DOHH2 (cell line): ENCODE measurements at regions not wholly inside any gene's neighbourhood (a gene's known extent, or its start where the extent isn't known, plus 50 kb on each side); places are given as distances from the start of the nearest gene placed in this dataset.

Source experiments
- H3F3A ChIP-seq: fragments of 200-600 bp; sonication (generic), shearing (Covaris generic); 2 replicates; pipeline ENCODE4 v1.6.0; 2016; ENCODE audit warnings: antibody characterized with exemption, mild to moderate bottlenecking; ENCODE audit not compliant: control insufficient read depth, insufficient read depth
- H3K27ac ChIP-seq: fragments of 200-600 bp; sonication (generic); 2 replicates; pipeline ENCODE4 v1.5.1; 2014; ENCODE audit warnings: low read depth, mild to moderate bottlenecking, low read length, moderate library complexity
- H3K27me3 ChIP-seq: fragments of 200-600 bp; sonication (generic); 2 replicates; pipeline ENCODE4 v1.6.1; 2014; ENCODE audit warnings: mild to moderate bottlenecking, low read length, mixed read lengths; ENCODE audit not compliant: control insufficient read depth
- H3K36me3 ChIP-seq: fragments of 200-600 bp; sonication (generic); 2 replicates; pipeline ENCODE4 v1.6.1; 2014; ENCODE audit warnings: mild to moderate bottlenecking, low read length, moderate library complexity, mixed read lengths; ENCODE audit not compliant: control insufficient read depth
- H3K4me1 ChIP-seq: fragments of 200-600 bp; sonication (generic); 2 replicates; pipeline ENCODE4 v1.6.1; 2014; ENCODE audit warnings: mild to moderate bottlenecking, low read length, mixed read lengths; ENCODE audit not compliant: control insufficient read depth
- H3K4me2 ChIP-seq: fragments of 200-600 bp; sonication (generic); 2 replicates; pipeline ENCODE4 v1.6.0; 2014; ENCODE audit warnings: mild to moderate bottlenecking, low read length, moderate library complexity
- H3K4me3 ChIP-seq: fragments of 200-600 bp; sonication (generic); 2 replicates; pipeline ENCODE4 v1.5.1; 2014; ENCODE audit warnings: mild to moderate bottlenecking, low read length, mixed read lengths
- H3K79me2 ChIP-seq: fragments of 200-600 bp; sonication (generic); 2 replicates; pipeline ENCODE4 v1.6.1; 2014; ENCODE audit warnings: mild to moderate bottlenecking, low read length, mixed read lengths; ENCODE audit not compliant: control insufficient read depth
- H3K9me2 ChIP-seq: fragments of 200-600 bp; sonication (generic); replicated peaks from 2 replicates; pipeline ENCODE4 v1.6.1; 2014; ENCODE audit warnings: mild to moderate bottlenecking, low read length, mixed read lengths; ENCODE audit not compliant: control insufficient read depth
- H3K9me3 ChIP-seq: fragments of 200-600 bp; sonication (generic); 2 replicates; pipeline ENCODE4 v1.6.1; 2014; ENCODE audit warnings: antibody characterized with exemption, low read length, mixed read lengths; ENCODE audit not compliant: control insufficient read depth, insufficient read depth
- H4K20me1 ChIP-seq: fragments of 200-600 bp; sonication (generic); 2 replicates; pipeline ENCODE4 v1.6.0; 2014; ENCODE audit warnings: low read depth, mild to moderate bottlenecking, antibody characterized with exemption, low read length, moderate library complexity; ENCODE audit not compliant: control insufficient read depth, insufficient read depth
- EZH2phosphoT487 ChIP-seq: fragments of 200-600 bp; sonication (generic); IDR thresholded peaks from 2 replicates; pipeline ENCODE4 v1.6.1; 2017; ENCODE audit warnings: borderline replicate concordance, mild to moderate bottlenecking, antibody characterized with exemption, low read length, moderate library complexity, mixed read lengths
- TF ChIP-seq, protein P1 (sequence below): fragments of 200-600 bp; sonication (generic); IDR thresholded peaks from one replicate; pipeline ENCODE4 v1.5.1; 2014; ENCODE audit warnings: antibody characterized with exemption, mild to moderate bottlenecking, low read depth, low read length; ENCODE audit not compliant: poor library complexity, severe bottlenecking

DNA sequence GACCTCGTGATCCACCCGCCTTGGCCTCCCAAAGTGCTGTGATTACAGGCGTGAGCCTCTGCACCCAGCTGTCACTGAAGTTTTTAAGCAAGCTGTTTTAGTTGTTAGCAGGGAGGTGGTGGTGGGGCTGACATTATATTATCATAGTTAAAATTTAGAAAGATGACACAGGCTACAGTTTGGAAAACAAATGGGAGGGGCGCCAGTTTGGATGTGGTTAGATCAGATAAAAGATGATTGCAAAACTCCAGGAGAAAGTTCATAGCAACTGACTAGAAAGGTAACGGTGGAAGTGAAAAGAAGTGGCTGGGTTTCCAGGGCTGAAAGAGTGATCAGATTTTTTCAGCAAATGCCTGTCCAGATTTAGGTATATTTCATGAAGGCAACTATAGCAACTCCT is 311.9 kb upstream of the CITED2 start:
- Histone ChIP-seq H3K4me1 (no peaks in the 10 kb centered on the region), H3K36me3 (no peaks in the 10 kb centered on the region), H3F3A (no peaks in the 10 kb centered on the region), H3K9me3 (no peaks in the 10 kb centered on the region), H3K27me3 (no peaks in the 10 kb centered on the region), H3K9me2 (no peaks in the 10 kb centered on the region; the same call in 1 of the 2 replicates), H3K27ac (no peak overlapping the region), H3K4me2 (no peak overlapping the region), H4K20me1 (no peaks in the 10 kb centered on the region), H3K79me2 (no peaks in the 10 kb centered on the region), H3K4me3 (no peak overlapping the region)
- no peak for TF ChIP-seq EZH2phosphoT487
- TF ChIP-seq, protein P1, sequence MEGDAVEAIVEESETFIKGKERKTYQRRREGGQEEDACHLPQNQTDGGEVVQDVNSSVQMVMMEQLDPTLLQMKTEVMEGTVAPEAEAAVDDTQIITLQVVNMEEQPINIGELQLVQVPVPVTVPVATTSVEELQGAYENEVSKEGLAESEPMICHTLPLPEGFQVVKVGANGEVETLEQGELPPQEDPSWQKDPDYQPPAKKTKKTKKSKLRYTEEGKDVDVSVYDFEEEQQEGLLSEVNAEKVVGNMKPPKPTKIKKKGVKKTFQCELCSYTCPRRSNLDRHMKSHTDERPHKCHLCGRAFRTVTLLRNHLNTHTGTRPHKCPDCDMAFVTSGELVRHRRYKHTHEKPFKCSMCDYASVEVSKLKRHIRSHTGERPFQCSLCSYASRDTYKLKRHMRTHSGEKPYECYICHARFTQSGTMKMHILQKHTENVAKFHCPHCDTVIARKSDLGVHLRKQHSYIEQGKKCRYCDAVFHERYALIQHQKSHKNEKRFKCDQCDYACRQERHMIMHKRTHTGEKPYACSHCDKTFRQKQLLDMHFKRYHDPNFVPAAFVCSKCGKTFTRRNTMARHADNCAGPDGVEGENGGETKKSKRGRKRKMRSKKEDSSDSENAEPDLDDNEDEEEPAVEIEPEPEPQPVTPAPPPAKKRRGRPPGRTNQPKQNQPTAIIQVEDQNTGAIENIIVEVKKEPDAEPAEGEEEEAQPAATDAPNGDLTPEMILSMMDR = no peak

DNA sequence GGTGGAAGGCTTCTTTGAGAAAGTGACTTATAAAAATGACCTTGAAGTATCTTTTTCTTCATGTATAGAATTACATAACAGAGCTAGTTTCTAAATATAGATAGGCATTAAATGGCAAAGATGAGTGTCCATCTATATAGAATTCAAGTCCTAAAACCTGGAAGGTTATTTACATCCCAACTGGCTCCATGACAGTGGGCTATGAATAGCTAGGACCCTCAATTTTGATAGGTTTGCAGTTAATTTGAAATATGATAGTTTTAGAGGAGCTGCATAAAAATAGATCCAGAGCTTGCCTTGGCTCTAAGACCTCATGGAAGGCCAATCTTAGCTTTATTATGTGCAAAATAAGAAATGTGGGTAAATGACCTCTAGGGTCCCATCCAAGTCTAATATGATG is 310.6 kb upstream of the CITED2 start:
- TF ChIP-seq, protein P1 = no peak
- no peak for TF ChIP-seq EZH2phosphoT487
- H3F3A ChIP-seq = no peaks in the 10 kb centered on the region
- no peaks in the 10 kb centered on the region for H4K20me1 ChIP-seq
- H3K36me3 ChIP-seq = no peaks in the 10 kb centered on the region
- no peaks in the 10 kb centered on the region for H3K4me1 ChIP-seq
- no peak overlapping the region for H3K4me2 ChIP-seq
- no peaks in the 10 kb centered on the region; the same call in 1 of the 2 replicates for H3K9me2 ChIP-seq
- no peak overlapping the region for H3K4me3 ChIP-seq
- no peaks in the 10 kb centered on the region for H3K9me3 ChIP-seq
- no peak overlapping the region for H3K27ac ChIP-seq
- H3K27me3 ChIP-seq = no peaks in the 10 kb centered on the region
- no peaks in the 10 kb centered on the region for H3K79me2 ChIP-seq

DNA sequence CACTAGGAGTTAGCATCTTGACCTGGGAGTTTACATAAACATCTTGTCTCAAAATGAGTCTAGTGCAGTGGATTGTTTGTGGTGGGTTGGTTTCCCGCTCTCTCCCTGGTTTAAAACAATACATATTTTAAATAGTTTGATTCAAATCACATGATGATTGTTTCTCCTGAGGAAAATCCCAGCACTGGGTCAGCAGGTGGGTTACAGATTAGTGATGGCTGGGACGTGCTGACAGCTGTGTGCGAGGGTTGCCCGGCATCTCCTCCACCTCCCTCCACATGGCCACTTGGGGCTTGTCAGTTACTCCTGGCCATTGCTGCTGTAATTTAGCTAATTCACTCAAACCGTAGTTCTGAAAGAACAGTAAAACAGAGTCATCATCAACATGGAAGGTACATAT is 306.4 kb upstream of the CITED2 start:
- no peak overlapping the region for H3K4me3 ChIP-seq
- no peaks in the 10 kb centered on the region for H3K4me1 ChIP-seq
- H3K27ac ChIP-seq = no peak overlapping the region
- no peak overlapping the region for H3K4me2 ChIP-seq
- no peaks in the 10 kb centered on the region for H3K79me2 ChIP-seq
- H3K9me3 ChIP-seq = no peaks in the 10 kb centered on the region
- no peaks in the 10 kb centered on the region for H4K20me1 ChIP-seq
- no peaks in the 10 kb centered on the region for H3K36me3 ChIP-seq
- no peaks in the 10 kb centered on the region for H3F3A ChIP-seq
- TF ChIP-seq, protein P1 = no peak
- no peak for TF ChIP-seq EZH2phosphoT487
- no peaks in the 10 kb centered on the region for H3K9me2 ChIP-seq
- H3K27me3 ChIP-seq = no peaks in the 10 kb centered on the region
